GM12878 (cell line): ENCODE measurements at regions not wholly inside any gene's neighbourhood (a gene's known extent, or its start where the extent isn't known, plus 50 kb on each side); places are given as distances from the start of the nearest gene placed in this dataset.

Source experiments
- BCL11A ChIP-seq: IDR thresholded peaks from 2 replicates; pipeline ENCODE4 v1.6.1; 2011; ENCODE audit warnings: low read depth, low read length
- CREM ChIP-seq: IDR thresholded peaks from 2 replicates; pipeline ENCODE4 v1.6.1; 2014; ENCODE audit warnings: antibody characterized with exemption, low read depth
- CTCF ChIP-seq, 3 experiments: IDR thresholded peaks in 2 of 3; conservative IDR thresholded peaks in 1 of 3; 2 replicates each; pipeline ENCODE4 v1.5.1; 2011; ENCODE audit warnings: low read depth in 3 of 3, low read length in 3 of 3, mild to moderate bottlenecking in 3 of 3, control low read depth in 2 of 3, moderate library complexity in 2 of 3, inconsistent platforms in 1 of 3, mixed read lengths in 1 of 3; ENCODE audit not compliant: control insufficient read depth in 2 of 3, insufficient read depth in 1 of 3; ENCODE audit errors: extremely low read depth in 1 of 3
- E2F4 ChIP-seq: IDR thresholded peaks from 2 replicates; pipeline ENCODE4 v1.6.1; 2012; ENCODE audit warnings: low read depth, low read length, improper control_type of control experiment
- EZH2 ChIP-seq: IDR thresholded peaks from 2 replicates; pipeline ENCODE4 v1.6.1; 2012; ENCODE audit warnings: low read depth, mild to moderate bottlenecking, control low read depth, inconsistent platforms, low read length, borderline replicate concordance; ENCODE audit not compliant: control insufficient read depth
- GABPA ChIP-seq: IDR thresholded peaks from 2 replicates; pipeline ENCODE4 v1.6.1; 2014; ENCODE audit warnings: antibody characterized with exemption, low read depth, mild to moderate bottlenecking, inconsistent platforms
- JUND ChIP-seq: IDR thresholded peaks from 2 replicates; pipeline ENCODE4 v1.6.1; 2012; ENCODE audit warnings: low read depth, mild to moderate bottlenecking, low read length, improper control_type of control experiment, moderate library complexity
- MEF2A ChIP-seq: IDR thresholded peaks from 2 replicates; pipeline ENCODE4 v1.6.1; 2011; ENCODE audit warnings: low read depth, mild to moderate bottlenecking, low read length, moderate library complexity; ENCODE audit not compliant: insufficient read depth
- POLR2A ChIP-seq: IDR thresholded peaks from 2 replicates; pipeline ENCODE4 v1.6.1; 2011; ENCODE audit warnings: low read depth, mild to moderate bottlenecking, low read length
- RAD21 ChIP-seq: IDR thresholded peaks from 2 replicates; pipeline ENCODE4 v1.6.1; 2011; ENCODE audit warnings: mild to moderate bottlenecking, low read depth, low read length, moderate library complexity; ENCODE audit not compliant: insufficient read depth
- SIN3A ChIP-seq: IDR thresholded peaks from 2 replicates; pipeline ENCODE4 v1.6.1; 2012; ENCODE audit warnings: low read depth, low read length, improper control_type of control experiment
- SKIL ChIP-seq: fragments of 450-650 bp; IDR thresholded peaks from 2 replicates; pipeline ENCODE4 v1.6.1; 2017; ENCODE audit warnings: mild to moderate bottlenecking, low read depth, inconsistent platforms; ENCODE audit not compliant: poor library complexity, severe bottlenecking
- TAF1 ChIP-seq: IDR thresholded peaks from 2 replicates; pipeline ENCODE4 v1.6.1; 2011; ENCODE audit warnings: mild to moderate bottlenecking, low read depth, low read length, borderline replicate concordance

DNA sequence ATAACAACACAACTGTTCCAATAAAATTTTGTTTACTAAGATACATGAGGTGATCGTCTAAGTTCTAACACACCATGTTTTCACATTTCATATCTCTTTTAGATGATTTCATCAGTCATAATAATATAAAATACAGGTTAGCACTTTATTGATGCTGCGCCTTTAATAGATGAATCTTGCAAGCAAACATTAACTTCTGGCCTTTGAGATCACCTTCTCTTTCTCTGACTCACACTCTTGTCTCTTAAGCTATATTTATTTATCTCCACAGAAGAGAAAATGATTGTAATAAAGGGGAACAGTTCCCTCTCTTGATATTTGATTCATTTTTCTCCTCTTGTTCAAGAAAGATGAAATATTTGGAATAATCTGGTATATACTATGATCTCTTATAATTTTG lies 603.3 kb upstream of the POU3F3 start:
- TF ChIP-seq POLR2A (no peak), TAF1 (no peak), SIN3A (no peak), E2F4 (no peak), CREM (no peak), BCL11A (no peak), CTCF (IDR thresholded peaks at IDR 0.05 in 2 of 3, conservative IDR thresholded peaks at IDR 0.05 in 1 of 3; ENCODE audit: control insufficient read depth in 2 of 3, extremely low read depth in 1 of 3, insufficient read depth in 1 of 3, low read depth in 3 of 3, low read length in 3 of 3) (no peak), JUND (no peak), EZH2 (no peak), RAD21 (no peak), SKIL (no peak), MEF2A (no peak), GABPA (no peak)
